ENCODE measurements at regions not wholly inside any gene's neighbourhood (a gene's known extent, or its start where the extent isn't known, plus 50 kb on each side); places are given as distances from the start of the nearest gene placed in this dataset.

GRCh38 chr7:41207141-41207540 is 495.7 kb downstream of the INHBA start:
- ChIA-PET POLR2A (no interaction called here), CTCF (no interaction called here)
- Histone ChIP-seq H3K27ac (no peak overlapping the region), H3K4me3 (no peak overlapping the region), H3K4me2 (no peak overlapping the region), H3K9me3 (no peaks in the 10 kb centered on the region), H3K4me1 (no peaks in the 10 kb centered on the region)
- no peak for FAIRE-seq
- TF ChIP-seq RCOR1 (IDR thresholded peaks at IDR 0.05; ENCODE audit: low read depth, low read length) = no peak
- no peak for TF ChIP-seq NR3C1 (IDR thresholded peaks at IDR 0.05)
- TF ChIP-seq, protein P1, sequence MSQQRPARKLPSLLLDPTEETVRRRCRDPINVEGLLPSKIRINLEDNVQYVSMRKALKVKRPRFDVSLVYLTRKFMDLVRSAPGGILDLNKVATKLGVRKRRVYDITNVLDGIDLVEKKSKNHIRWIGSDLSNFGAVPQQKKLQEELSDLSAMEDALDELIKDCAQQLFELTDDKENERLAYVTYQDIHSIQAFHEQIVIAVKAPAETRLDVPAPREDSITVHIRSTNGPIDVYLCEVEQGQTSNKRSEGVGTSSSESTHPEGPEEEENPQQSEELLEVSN (IDR thresholded peaks at IDR 0.05; ENCODE audit: borderline replicate concordance, low read depth) = no peak
- no peak for TF ChIP-seq RFX5 (IDR thresholded peaks at IDR 0.05)
- TF ChIP-seq PHF8 (IDR thresholded peaks at IDR 0.05; ENCODE audit: borderline replicate concordance, low read depth) = no peak
- no peak for TF ChIP-seq MAX (IDR thresholded peaks at IDR 0.05)
- no peak for TF ChIP-seq KDM5A (IDR thresholded peaks at IDR 0.05)
- TF ChIP-seq, protein P2, sequence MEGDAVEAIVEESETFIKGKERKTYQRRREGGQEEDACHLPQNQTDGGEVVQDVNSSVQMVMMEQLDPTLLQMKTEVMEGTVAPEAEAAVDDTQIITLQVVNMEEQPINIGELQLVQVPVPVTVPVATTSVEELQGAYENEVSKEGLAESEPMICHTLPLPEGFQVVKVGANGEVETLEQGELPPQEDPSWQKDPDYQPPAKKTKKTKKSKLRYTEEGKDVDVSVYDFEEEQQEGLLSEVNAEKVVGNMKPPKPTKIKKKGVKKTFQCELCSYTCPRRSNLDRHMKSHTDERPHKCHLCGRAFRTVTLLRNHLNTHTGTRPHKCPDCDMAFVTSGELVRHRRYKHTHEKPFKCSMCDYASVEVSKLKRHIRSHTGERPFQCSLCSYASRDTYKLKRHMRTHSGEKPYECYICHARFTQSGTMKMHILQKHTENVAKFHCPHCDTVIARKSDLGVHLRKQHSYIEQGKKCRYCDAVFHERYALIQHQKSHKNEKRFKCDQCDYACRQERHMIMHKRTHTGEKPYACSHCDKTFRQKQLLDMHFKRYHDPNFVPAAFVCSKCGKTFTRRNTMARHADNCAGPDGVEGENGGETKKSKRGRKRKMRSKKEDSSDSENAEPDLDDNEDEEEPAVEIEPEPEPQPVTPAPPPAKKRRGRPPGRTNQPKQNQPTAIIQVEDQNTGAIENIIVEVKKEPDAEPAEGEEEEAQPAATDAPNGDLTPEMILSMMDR (IDR thresholded peaks at IDR 0.05) = no peak
- no peak for TF ChIP-seq RAD21 (conservative IDR thresholded peaks at IDR 0.05 in 1 of 2, IDR thresholded peaks at IDR 0.05 in 1 of 2)
- TF ChIP-seq, protein P3, sequence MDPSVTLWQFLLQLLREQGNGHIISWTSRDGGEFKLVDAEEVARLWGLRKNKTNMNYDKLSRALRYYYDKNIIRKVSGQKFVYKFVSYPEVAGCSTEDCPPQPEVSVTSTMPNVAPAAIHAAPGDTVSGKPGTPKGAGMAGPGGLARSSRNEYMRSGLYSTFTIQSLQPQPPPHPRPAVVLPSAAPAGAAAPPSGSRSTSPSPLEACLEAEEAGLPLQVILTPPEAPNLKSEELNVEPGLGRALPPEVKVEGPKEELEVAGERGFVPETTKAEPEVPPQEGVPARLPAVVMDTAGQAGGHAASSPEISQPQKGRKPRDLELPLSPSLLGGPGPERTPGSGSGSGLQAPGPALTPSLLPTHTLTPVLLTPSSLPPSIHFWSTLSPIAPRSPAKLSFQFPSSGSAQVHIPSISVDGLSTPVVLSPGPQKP (IDR thresholded peaks at IDR 0.05; ENCODE audit: low read depth, low read length) = no peak
- no peak for TF ChIP-seq MAZ (IDR thresholded peaks at IDR 0.05; ENCODE audit: borderline replicate concordance, low read depth, low read length)
- TF ChIP-seq, protein P4, sequence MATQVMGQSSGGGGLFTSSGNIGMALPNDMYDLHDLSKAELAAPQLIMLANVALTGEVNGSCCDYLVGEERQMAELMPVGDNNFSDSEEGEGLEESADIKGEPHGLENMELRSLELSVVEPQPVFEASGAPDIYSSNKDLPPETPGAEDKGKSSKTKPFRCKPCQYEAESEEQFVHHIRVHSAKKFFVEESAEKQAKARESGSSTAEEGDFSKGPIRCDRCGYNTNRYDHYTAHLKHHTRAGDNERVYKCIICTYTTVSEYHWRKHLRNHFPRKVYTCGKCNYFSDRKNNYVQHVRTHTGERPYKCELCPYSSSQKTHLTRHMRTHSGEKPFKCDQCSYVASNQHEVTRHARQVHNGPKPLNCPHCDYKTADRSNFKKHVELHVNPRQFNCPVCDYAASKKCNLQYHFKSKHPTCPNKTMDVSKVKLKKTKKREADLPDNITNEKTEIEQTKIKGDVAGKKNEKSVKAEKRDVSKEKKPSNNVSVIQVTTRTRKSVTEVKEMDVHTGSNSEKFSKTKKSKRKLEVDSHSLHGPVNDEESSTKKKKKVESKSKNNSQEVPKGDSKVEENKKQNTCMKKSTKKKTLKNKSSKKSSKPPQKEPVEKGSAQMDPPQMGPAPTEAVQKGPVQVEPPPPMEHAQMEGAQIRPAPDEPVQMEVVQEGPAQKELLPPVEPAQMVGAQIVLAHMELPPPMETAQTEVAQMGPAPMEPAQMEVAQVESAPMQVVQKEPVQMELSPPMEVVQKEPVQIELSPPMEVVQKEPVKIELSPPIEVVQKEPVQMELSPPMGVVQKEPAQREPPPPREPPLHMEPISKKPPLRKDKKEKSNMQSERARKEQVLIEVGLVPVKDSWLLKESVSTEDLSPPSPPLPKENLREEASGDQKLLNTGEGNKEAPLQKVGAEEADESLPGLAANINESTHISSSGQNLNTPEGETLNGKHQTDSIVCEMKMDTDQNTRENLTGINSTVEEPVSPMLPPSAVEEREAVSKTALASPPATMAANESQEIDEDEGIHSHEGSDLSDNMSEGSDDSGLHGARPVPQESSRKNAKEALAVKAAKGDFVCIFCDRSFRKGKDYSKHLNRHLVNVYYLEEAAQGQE (IDR thresholded peaks at IDR 0.05) = no peak
- no peak for TF ChIP-seq FOSB (CRISPR knock-in tag; IDR thresholded peaks at IDR 0.05)
- no peak for TF ChIP-seq BCL3 (IDR thresholded peaks at IDR 0.05)
- TF ChIP-seq HOXA7 (CRISPR knock-in tag; IDR thresholded peaks at IDR 0.05) = no peak
- TF ChIP-seq KDM1A (IDR thresholded peaks at IDR 0.05; ENCODE audit: low read depth) = no peak
- no peak for TF ChIP-seq SMC3 (IDR thresholded peaks at IDR 0.05)
- no peak for TF ChIP-seq JUNB (IDR thresholded peaks at IDR 0.05)
- no peak for TF ChIP-seq POLR2AphosphoS2 (conservative IDR thresholded peaks at IDR 0.05; ENCODE audit: low read length)
- ATAC-seq = peak in 1 of 2 experiments; percentile 74; a peak in 2 of 6 replicates
- WGBS (ENCODE audit: missing lambda C conversion rate) = 20% methylated on average over 9 of the region's 9 CpGs
- DNase-seq (ENCODE audit: low read depth in 1 of 2, low spot score in 1 of 2) = no peak

Data from A549 (cell line).